BJ (cell line): ENCODE measurements at regions not wholly inside any gene's neighbourhood (a gene's known extent, or its start where the extent isn't known, plus 50 kb on each side); places are given as distances from the start of the nearest gene placed in this dataset.

ENCODE experiments used
- CTCF ChIA-PET: fragments of 350-600 bp; formaldehyde crosslinking; extraction: SDS; loops from one replicate; lab custom pipeline; 2021; ENCODE audit warnings: antibody characterized with exemption, inconsistent platforms; lab: Yijun Ruan, JAX
- POLR2A ChIA-PET: fragments of 300-600 bp; sonication (Branson Sonifier 250); formaldehyde crosslinking; extraction: SDS; loops from one replicate; lab custom pipeline; 2021; ENCODE audit warnings: antibody characterized with exemption; lab: Charles Lee
- DNase-seq: peaks from one replicate; pipeline ENCODE4 v3.0.0-alpha.2; 2011; ENCODE audit warnings: low read depth
- H3K27me3 ChIP-seq: 2 replicates; pipeline ENCODE4 v1.6.0; 2011; ENCODE audit warnings: low read length; ENCODE audit not compliant: control insufficient read depth, insufficient read depth
- H3K36me3 ChIP-seq: 2 replicates; pipeline ENCODE4 v1.5.1; 2011; ENCODE audit warnings: low read length; ENCODE audit not compliant: control insufficient read depth, insufficient read depth
- H3K4me3 ChIP-seq: 2 replicates; pipeline ENCODE4 v1.5.1; 2011; ENCODE audit warnings: low read depth, mild to moderate bottlenecking, control low read depth, low read length
- TF ChIP-seq, protein P1 (sequence below): IDR thresholded peaks from 2 replicates; pipeline ENCODE4 v1.5.1; 2011; ENCODE audit warnings: low read depth, mild to moderate bottlenecking, control low read depth, inconsistent platforms, low read length, moderate library complexity; ENCODE audit not compliant: insufficient read depth

- TF ChIP-seq, protein P1, sequence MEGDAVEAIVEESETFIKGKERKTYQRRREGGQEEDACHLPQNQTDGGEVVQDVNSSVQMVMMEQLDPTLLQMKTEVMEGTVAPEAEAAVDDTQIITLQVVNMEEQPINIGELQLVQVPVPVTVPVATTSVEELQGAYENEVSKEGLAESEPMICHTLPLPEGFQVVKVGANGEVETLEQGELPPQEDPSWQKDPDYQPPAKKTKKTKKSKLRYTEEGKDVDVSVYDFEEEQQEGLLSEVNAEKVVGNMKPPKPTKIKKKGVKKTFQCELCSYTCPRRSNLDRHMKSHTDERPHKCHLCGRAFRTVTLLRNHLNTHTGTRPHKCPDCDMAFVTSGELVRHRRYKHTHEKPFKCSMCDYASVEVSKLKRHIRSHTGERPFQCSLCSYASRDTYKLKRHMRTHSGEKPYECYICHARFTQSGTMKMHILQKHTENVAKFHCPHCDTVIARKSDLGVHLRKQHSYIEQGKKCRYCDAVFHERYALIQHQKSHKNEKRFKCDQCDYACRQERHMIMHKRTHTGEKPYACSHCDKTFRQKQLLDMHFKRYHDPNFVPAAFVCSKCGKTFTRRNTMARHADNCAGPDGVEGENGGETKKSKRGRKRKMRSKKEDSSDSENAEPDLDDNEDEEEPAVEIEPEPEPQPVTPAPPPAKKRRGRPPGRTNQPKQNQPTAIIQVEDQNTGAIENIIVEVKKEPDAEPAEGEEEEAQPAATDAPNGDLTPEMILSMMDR = no peak
- H3K27me3 ChIP-seq = no peaks in the 10 kb centered on the region
- no peaks in the 10 kb centered on the region for H3K36me3 ChIP-seq
- ChIA-PET POLR2A (no interaction called here), CTCF (no interaction called here)
- H3K4me3 ChIP-seq = no peak overlapping the region
- DNase-seq = no peak
These were observed 176.9 kb upstream of the CAMK1G start for GRCh38 chr1:209406595-209406994.

DNA sequence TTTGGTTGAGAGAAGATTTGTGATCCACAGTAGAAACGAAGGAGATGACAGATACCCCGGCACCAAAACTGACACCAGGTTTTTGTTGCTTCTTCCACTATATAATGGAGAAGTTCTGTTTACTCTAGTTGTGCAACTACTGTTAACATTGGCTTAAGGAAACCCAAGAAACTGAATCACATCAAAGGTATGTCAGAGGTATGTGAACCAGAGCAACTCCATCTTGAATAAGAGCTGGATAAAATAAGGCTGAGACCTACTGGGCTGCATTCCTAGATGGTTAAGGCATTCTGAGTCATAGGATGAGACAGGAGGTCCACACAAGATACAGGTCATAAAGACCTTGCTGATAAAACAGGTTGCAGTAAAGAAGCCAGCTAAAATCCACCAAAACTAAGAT, 173.7 kb upstream of the CAMK1G start:
- Histone ChIP-seq H3K36me3 (no peaks in the 10 kb centered on the region), H3K4me3 (no peak overlapping the region), H3K27me3 (no peaks in the 10 kb centered on the region)
- ChIA-PET POLR2A (interaction anchor here (0.7 kb wide), 1 partner anchor 1206 kb away, joined by 3 read pairs; no protein-coding TSS in a partner anchor), CTCF (interaction anchor here (0.6 kb wide), 1 partner anchor 104 kb away, joined by 3 read pairs; no protein-coding TSS in a partner anchor)
- TF ChIP-seq, protein P1 = no peak
- DNase-seq = peak; percentile 68

- POLR2A ChIA-PET = interaction anchor here (0.5 kb wide), 1 partner anchor 1569 kb away, joined by 3 read pairs; no protein-coding TSS in a partner anchor
- CTCF ChIA-PET = interaction anchor here (0.9 kb wide), 1 partner anchor 13 kb away, joined by 3 read pairs; no protein-coding TSS in a partner anchor
- DNase-seq = no peak
- no peaks in the 10 kb centered on the region for H3K36me3 ChIP-seq
- TF ChIP-seq, protein P1 = no peak
- no peak overlapping the region for H3K4me3 ChIP-seq
- no peaks in the 10 kb centered on the region for H3K27me3 ChIP-seq
These were observed 172.0 kb upstream of the CAMK1G start for GRCh38 chr1:209411491-209411929.

- POLR2A ChIA-PET = interaction anchor here (0.5 kb wide), 1 partner anchor 1569 kb away, joined by 3 read pairs; no protein-coding TSS in a partner anchor
- DNase-seq = no peak
- no peak overlapping the region for H3K4me3 ChIP-seq
- TF ChIP-seq, protein P1 = no peak
- no peaks in the 10 kb centered on the region for H3K27me3 ChIP-seq
- CTCF ChIA-PET = interaction anchor here (0.9 to 1.0 kb wide), 2 partner anchors 13 to 25 kb away, joined by 3 read pairs; no protein-coding TSS in a partner anchor
- H3K36me3 ChIP-seq = no peaks in the 10 kb centered on the region
These were observed 171.5 kb upstream of the CAMK1G start for GRCh38 chr1:209412036-209412435.

GRCh38 chr1:209412566-209412965, 170.9 kb upstream of the CAMK1G start:
- CTCF ChIA-PET = interaction anchor here (0.9 to 1.0 kb wide), 2 partner anchors 14 to 24 kb away, joined by 3 read pairs; no protein-coding TSS in a partner anchor

More at GRCh38 chr1:209412566-209412965, 170.9 kb upstream of the CAMK1G start:
- H3K36me3 ChIP-seq = no peaks in the 10 kb centered on the region
- POLR2A ChIA-PET = no interaction called here
- TF ChIP-seq, protein P1 = no peak
- no peak for DNase-seq
- no peak overlapping the region for H3K4me3 ChIP-seq
- no peaks in the 10 kb centered on the region for H3K27me3 ChIP-seq
